Thyroid gland (tissue), 4 donors: ENCODE measurements at regions not wholly inside any gene's neighbourhood (a gene's known extent, or its start where the extent isn't known, plus 50 kb on each side); places are given as distances from the start of the nearest gene placed in this dataset.

Experiments
- POLR2A ChIP-seq, 2 donors: fragments of 450-650 bp; IDR thresholded peaks; one replicate each; pipeline ENCODE4 v1.6.1; 2017; ENCODE audit warnings: antibody characterized with exemption in 2 of 2, mild to moderate bottlenecking in 2 of 2, moderate library complexity in 1 of 2
- TF ChIP-seq, protein P1 (sequence below), 6 experiments: fragments of 200-600 bp in 3 of 6; fragments of 450-650 bp in 3 of 6; sonication (generic) in 3 of 6; IDR thresholded peaks; one replicate each; pipeline ENCODE4 v1.5.1; 2016 to 2019; ENCODE audit warnings: antibody characterized with exemption in 6 of 6, mild to moderate bottlenecking in 2 of 6, inconsistent platforms in 1 of 6, moderate library complexity in 1 of 6

DNA sequence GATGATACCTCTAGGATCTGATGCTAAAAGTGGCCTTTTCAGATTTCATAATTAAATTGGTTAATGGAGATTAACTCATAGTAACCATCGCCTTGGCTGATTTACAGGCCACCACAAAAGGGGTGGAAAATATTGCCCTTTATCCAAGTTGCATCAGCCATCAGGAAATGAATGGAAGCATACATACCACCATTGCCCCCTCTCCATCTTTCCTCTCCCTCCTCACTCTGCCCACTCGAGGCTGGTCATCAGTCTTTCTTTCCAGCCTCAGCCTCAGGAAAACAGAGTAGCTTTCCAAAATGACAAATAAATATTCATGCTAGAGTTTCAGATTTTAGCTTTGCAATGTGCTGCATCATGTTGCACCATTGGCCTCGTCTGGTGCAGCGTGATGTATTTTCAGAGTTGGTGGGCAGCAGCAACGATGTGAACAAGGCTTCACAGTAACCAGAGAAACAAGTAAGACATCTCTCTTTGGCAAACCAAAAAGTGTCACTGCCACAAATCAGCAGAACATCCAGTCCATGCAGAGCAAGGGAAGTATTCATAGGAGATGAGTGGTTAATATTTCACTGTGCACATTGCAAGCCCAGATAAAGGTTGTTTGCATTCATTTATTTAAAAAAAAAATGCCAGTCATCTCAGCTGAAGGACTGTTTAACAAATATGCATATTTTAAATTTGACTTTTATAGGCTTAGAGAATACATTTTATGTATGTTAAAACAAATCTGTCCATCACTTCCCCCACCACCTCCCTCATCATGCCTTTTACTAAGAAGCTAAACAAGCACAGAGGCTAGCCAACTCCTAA, 136.7 kb upstream of the FAT3 start:
- TF ChIP-seq, protein P1, sequence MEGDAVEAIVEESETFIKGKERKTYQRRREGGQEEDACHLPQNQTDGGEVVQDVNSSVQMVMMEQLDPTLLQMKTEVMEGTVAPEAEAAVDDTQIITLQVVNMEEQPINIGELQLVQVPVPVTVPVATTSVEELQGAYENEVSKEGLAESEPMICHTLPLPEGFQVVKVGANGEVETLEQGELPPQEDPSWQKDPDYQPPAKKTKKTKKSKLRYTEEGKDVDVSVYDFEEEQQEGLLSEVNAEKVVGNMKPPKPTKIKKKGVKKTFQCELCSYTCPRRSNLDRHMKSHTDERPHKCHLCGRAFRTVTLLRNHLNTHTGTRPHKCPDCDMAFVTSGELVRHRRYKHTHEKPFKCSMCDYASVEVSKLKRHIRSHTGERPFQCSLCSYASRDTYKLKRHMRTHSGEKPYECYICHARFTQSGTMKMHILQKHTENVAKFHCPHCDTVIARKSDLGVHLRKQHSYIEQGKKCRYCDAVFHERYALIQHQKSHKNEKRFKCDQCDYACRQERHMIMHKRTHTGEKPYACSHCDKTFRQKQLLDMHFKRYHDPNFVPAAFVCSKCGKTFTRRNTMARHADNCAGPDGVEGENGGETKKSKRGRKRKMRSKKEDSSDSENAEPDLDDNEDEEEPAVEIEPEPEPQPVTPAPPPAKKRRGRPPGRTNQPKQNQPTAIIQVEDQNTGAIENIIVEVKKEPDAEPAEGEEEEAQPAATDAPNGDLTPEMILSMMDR (IDR thresholded peaks at IDR 0.05) = no peak
- no peak for TF ChIP-seq POLR2A (IDR thresholded peaks at IDR 0.05)
